ENCODE measurements at regions not wholly inside any gene's neighbourhood (a gene's known extent, or its start where the extent isn't known, plus 50 kb on each side); places are given as distances from the start of the nearest gene placed in this dataset.

- TF ChIP-seq SOX6 (IDR thresholded peaks at IDR 0.05), result no peak
- no peak for TF ChIP-seq SOX6 (CRISPR knock-in tag; IDR thresholded peaks at IDR 0.05)
- no peak for TF ChIP-seq NFE2L2 (IDR thresholded peaks at IDR 0.05; ENCODE audit: low read length)
- no peak for TF ChIP-seq ZNF296 (CRISPR knock-in tag; conservative IDR thresholded peaks at IDR 0.05)
- TF ChIP-seq ZNF543 (CRISPR knock-in tag; IDR thresholded peaks at IDR 0.05), result no peak
- no peak for TF ChIP-seq USF2 (IDR thresholded peaks at IDR 0.05; ENCODE audit: low read depth, low read length)
- no peak for TF ChIP-seq USF2 (CRISPR knock-in tag; IDR thresholded peaks at IDR 0.05; ENCODE audit: borderline replicate concordance)
- TF ChIP-seq NR2C2 (CRISPR knock-in tag; IDR thresholded peaks at IDR 0.05; ENCODE audit: borderline replicate concordance), result no peak
- no peak for TF ChIP-seq EZH2 (conservative IDR thresholded peaks at IDR 0.05; ENCODE audit: low read depth, low read length)
- TF ChIP-seq ZNF354B (CRISPR knock-in tag; IDR thresholded peaks at IDR 0.05), result no peak
- TF ChIP-seq RBFOX2 (IDR thresholded peaks at IDR 0.05; ENCODE audit: low read depth, low read length), result no peak
- TF ChIP-seq KDM3A (CRISPR knock-in tag; IDR thresholded peaks at IDR 0.05; ENCODE audit: low read depth), result no peak
These were observed 387.6 kb upstream of the TNP1 start for GRCh38 chr2:217247476-217247875.
